ENCODE measurements at regions not wholly inside any gene's neighbourhood (a gene's known extent, or its start where the extent isn't known, plus 50 kb on each side); places are given as distances from the start of the nearest gene placed in this dataset.

- Histone ChIP-seq H3K36me3 (no peaks in the 10 kb centered on the region), H3K27me3 (no peaks in the 10 kb centered on the region), H3K27ac (no peak overlapping the region), H3K4me3 (no peak overlapping the region), H3K9me3 (no peaks in the 10 kb centered on the region), H3K4me1 (no peaks in the 10 kb centered on the region)
- no peak for TF ChIP-seq CTCF (IDR thresholded peaks at IDR 0.05)
- DNase-seq (ENCODE audit: low spot score in 2 of 2): no peak
- intact Hi-C loops (cut with DNase I): no loop called here
Observed at GRCh38 chr16:7849841-7850240, 517.2 kb downstream of the RBFOX1 start.

DNA sequence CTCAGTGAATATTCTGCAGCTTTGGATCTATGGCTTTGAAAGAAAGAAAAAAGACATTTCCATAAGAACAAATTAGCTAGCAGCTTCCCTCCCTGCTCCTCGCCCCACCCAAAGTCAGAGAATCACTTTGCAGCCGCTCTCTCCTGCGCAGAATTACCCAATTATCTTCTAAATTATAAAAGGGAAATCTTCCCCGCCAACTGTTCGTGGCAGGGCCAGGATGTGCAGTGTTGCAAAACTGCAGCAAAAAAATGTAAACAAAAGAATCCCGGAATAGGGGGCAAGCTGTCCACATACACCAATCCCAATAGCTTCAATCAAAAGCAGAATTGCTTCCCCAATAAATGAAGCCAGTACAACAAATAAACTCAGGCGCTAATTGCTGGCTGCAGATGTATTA, 510.6 kb downstream of the RBFOX1 start:
- no peaks in the 10 kb centered on the region for H3K9me3 ChIP-seq
- no peak for TF ChIP-seq CTCF (IDR thresholded peaks at IDR 0.05)
- H3K27ac ChIP-seq: no peak overlapping the region
- intact Hi-C loops (cut with DNase I): no loop called here
- no peak overlapping the region for H3K4me3 ChIP-seq
- no peaks in the 10 kb centered on the region for H3K27me3 ChIP-seq
- DNase-seq (ENCODE audit: low spot score in 2 of 2): no peak
- H3K36me3 ChIP-seq: no peaks in the 10 kb centered on the region
- H3K4me1 ChIP-seq: no peaks in the 10 kb centered on the region

GRCh38 chr16:7839568-7839967, 506.9 kb downstream of the RBFOX1 start:
- no peak overlapping the region for H3K4me3 ChIP-seq
- H3K27ac ChIP-seq: no peak overlapping the region
- intact Hi-C loops (cut with DNase I): no loop called here
- TF ChIP-seq CTCF (IDR thresholded peaks at IDR 0.05): no peak
- no peaks in the 10 kb centered on the region for H3K36me3 ChIP-seq
- no peak for DNase-seq (ENCODE audit: low spot score in 2 of 2)
- H3K27me3 ChIP-seq: no peaks in the 10 kb centered on the region
- no peaks in the 10 kb centered on the region for H3K9me3 ChIP-seq
- H3K4me1 ChIP-seq: no peaks in the 10 kb centered on the region

DNA sequence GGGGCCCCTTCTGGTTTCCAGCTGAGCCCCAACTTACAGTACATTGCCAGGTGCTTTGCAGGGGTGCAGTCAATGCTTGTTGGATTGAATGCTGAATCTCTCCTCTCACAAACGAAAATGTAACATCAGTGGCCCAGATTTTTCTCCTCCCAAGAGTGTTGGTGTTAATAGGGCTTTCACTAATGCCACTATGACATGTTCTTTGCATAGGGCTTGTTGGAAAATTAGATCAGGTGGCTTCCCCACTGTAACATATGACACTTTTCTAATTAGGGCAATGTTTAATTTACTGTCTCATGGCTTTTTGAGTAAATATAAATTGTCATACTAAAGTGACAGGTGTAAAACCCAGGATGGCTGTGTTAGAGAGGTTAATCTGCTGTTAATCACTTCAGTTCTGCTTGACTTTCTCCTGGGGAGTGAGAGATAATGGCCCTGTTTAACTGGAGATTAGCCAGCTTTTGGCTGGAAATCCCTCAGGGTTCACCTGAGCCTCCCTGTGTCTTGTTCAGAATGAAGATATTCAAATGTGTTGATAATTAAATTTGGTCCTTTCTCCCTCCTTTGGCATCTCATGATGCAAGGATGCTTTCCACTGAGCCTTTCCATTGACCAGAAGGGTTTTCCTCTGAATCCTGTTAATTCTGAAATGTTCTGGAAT, 502.3 kb downstream of the RBFOX1 start:
- no peak overlapping the region for H3K27ac ChIP-seq
- H3K4me1 ChIP-seq: no peaks in the 10 kb centered on the region
- H3K27me3 ChIP-seq: no peaks in the 10 kb centered on the region
- intact Hi-C loops (cut with DNase I): no loop called here
- no peak overlapping the region for H3K4me3 ChIP-seq
- TF ChIP-seq CTCF (IDR thresholded peaks at IDR 0.05): no peak
- no peak for DNase-seq (ENCODE audit: low spot score in 2 of 2)
- no peaks in the 10 kb centered on the region for H3K36me3 ChIP-seq
- H3K9me3 ChIP-seq: no peaks in the 10 kb centered on the region

DNA sequence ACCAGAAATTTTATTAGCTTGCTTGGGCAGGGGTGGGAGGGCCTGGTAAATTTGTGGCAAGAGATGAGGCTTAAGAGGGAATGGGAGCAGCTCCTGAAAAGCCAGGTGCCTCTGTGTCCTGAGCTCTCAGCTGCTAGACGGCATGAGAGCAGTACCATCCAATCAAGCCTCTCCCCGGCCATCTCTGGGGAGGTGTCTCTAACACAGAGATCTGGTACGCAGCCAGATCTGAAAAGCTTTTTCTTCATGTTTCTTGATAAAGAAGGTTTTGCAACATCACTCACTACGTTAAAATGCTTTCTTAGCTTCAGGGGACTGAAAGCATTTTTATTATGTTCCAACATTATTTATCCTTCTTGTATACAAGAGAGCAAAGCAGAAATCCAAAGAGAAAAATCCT, 488.2 kb downstream of the RBFOX1 start:
- no peaks in the 10 kb centered on the region for H3K9me3 ChIP-seq
- H3K27me3 ChIP-seq: no peaks in the 10 kb centered on the region
- intact Hi-C loops (cut with DNase I): no loop called here
- TF ChIP-seq CTCF (IDR thresholded peaks at IDR 0.05): no peak
- no peak overlapping the region for H3K27ac ChIP-seq
- H3K4me3 ChIP-seq: no peak overlapping the region
- no peaks in the 10 kb centered on the region for H3K4me1 ChIP-seq
- no peaks in the 10 kb centered on the region for H3K36me3 ChIP-seq
- no peak for DNase-seq (ENCODE audit: low spot score in 2 of 2)
